SKM-1 (cell line): ENCODE measurements at regions not wholly inside any gene's neighbourhood (a gene's known extent, or its start where the extent isn't known, plus 50 kb on each side); places are given as distances from the start of the nearest gene placed in this dataset.

Source experiments
- DNase-seq: peaks from one replicate; lab custom pipeline; 2025; ENCODE audit not compliant: unreplicated experiment; lab: John Stamatoyannopoulos, UW

DNA sequence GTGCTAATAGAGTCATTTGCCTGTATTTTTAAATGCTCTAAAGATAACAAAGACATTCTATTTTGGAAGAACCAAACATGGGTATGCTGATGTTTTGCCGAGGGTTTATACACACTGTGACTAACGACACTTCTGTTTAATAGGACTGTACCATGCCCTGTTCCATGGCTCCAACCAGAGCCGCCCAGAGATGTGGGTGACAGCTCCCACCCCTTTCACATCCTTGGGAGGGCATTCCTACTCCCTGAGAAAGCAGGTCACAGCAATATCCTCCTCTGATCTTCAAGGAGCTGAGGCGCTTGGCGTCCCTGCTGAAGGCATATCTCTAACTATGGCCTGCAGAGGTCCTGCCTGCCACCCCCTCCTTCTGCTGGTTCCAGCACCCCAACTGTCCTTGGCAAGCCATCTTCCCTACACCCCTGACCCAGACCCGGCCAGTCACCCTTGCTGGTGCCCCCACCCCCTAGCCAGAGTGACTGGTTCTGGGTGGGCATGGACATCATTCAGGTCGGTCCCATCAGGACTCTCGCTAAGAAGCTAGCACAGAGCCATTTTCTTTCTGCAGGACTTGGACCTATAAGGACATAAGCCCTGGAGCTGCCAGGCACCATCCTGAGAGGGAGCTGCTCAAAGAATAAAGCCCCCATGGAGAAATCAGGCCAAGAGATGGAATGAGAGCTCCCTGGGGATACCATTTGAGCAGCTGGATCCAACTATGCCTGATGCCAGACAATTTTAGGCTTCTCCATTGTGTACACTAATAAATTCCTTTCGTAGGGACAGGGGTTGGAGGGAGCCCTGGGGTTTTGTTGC lies 381.3 kb downstream of the CTTN start:
- no peak for DNase-seq

DNA sequence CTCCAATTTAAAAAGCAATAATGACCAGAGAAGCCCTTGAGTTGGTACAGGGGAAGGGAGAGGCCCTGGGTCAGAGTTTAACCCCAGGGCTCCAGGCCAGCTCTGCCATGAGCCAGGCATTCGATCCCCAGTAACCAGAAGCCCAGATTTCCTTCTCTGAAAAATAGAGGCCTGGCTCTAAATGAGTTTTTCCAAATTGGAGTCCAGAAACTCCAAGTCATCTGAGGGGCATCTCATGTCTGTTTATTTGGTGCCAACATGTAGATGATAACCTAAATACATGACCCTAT lies 381.9 kb downstream of the CTTN start:
- no peak for DNase-seq

DNA sequence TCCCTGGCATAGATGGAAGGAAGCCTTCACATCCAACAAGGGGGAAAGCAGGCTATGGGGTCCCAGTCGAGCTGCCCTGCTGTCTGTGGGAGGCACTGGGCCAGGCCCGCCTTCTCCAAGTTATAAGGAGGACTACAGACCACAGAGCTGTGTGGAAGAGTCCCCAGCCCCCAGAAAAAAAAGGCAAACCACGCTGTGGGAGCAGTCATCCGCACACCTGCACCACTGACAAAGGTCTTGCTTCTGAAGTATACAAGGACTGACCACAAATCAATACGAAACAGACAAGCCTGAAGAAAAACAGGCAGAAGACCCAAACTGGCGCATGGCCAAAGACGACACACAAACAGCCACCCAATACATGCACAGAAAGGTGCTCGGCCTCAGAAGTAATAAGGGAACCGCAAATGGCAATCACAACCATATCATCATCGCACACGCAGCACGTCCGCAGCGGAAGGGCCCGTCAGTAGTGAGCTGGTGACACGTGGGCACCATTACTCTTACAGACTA lies 384.1 kb downstream of the CTTN start:
- DNase-seq = no peak

DNA sequence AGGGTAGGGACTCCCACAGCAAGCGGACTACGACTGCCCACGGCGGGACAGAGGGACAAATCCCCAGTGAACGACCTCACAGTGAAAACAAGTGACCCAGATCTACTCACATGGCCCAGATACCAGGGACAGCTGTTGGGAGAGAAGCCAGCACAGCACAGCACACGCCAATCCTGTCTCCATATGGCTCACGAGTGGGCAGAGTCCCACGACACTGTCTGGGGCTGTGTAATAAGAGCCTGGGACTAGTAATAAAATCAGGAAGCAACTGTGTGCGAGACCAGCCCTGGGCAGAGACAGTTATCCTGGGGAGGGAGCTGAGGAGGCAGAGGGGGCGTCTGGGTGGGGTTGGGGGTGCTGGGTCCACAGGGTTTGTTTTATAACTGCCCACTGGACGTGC lies 385.0 kb downstream of the CTTN start:
- no peak for DNase-seq

DNA sequence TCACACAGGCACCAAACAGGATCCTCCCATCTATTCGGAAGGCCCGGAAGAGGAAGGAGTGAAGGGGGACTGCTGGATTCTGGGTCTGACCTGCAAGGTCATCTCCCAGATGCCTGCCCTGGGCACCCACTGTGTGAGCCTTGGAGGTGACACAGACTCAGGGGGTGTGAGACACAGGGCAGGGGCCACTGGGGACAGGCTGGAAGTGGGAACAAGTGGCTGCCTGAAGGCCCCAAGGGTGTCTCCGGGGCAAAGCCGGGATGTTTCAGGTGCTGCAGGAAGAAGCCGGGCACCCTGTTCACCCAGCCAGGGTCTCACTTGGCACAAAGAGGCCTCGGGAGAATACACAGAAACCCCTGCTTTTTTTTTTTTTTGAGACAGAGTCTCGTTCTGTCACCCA lies 385.5 kb downstream of the CTTN start:
- DNase-seq = no peak

DNA sequence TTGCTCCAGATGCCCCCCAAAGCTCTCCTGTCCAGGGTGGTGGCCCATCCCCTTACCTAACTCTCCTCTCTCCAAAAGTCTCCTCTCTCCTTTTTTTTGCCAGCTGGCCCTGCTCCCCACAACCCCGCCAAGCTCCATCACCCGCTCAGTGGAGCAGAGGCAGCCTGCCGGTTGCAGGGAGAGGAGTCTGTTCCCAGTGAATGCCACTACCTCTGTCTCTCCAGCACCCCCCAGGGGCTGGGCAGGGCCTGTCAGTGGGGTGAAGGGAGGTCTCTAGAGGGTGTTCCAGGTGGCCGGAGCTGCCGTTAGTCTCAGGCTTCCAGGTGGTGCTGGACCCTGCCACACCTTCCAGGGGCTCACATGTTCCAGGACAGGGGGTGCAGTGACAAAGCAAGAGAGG lies 387.0 kb downstream of the CTTN start:
- DNase-seq = no peak

DNA sequence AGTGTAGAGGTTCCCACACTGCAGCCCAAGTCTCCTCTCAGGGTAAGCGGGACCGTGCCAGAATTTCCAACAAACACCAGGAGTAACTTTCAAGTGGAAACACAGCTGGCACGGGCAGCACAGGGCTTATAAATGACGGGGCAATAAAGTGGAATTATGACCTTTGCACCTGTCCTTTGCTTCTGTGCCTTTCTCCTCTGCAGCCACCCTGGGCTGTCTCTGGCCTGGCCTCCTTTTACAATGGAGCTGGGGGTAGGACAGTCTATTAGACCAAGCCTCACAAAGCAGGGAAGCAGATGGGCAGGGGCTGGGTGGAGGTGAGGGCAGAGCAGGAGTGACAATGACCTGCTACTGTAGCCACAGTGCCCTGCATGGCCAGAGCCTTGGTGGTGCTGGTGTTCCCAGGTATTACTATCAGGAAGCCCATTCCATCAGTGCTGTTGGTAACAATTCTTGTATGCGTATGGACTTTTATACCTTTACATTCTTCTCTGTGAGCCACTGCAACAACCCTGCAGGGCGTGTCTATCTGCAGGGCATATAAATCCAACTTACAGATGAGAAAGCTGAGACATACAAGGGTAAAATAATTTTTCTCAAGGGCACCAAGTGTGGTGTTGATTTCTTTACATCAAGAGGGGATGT lies 387.8 kb downstream of the CTTN start:
- no peak for DNase-seq

DNA sequence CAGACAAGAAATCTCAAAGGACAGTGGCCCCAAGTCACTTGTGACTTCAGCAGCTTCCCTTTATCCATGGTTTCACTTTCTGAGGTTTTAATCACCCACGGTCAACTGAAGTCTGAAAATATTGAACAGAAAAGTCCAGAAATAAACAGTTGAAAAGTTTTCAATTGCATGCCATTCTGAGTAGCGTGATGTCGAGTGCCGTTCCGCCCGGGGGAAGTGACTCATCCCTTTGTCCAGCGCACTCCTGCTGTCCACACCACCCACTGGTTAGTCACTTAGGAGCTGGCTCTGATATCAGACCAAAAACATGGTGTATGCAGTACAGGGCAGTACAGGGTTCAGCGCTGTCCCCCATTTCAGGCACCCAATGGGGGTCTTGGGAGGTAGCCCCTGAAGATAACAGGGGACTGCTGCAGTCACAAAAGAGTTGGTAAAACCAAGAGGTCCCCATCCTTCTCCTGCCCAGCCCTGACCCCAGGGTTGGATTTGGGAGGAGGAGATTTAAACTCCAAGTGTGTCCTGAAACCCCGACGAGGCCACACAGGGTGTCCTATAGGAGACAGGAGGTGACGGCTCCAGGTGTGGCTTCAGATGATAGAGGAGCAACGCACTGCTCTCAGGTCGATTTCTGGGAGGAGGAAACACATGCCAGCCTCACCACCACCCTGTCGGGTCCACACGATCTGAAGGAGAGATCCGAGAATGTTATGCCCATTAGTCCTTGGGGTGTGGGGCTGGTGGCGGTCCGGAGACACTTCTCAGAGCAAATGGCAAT lies 390.1 kb downstream of the CTTN start:
- no peak for DNase-seq

DNA sequence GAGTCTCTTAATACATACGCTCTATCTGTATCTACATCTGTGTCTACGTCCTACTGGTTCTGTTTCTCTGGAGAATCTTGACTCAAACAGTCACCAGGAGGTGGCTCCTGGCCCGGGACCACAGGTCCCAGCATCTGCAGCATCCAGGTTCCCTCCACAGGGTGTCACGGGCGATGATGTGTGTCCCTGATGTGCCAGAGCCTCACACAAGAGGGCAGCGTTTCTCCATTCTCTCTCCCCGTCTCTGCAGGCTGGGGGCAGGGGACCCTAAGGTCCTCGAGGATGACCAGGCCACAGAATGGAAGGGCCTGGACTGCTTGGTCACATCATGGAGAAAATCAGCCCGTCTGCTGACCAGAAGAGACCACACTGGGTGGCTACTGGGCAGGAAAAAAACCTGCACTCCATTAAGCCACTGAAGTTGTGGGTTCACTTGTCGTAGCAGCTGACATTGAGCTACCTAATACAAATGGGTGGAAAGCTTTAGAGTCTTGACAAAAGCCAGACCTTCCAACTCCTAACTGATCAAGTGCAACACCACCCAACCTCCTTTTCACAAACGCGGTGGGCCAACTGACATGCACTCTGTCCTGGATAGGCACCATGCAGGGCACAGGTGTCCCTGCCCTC lies 392.5 kb downstream of the CTTN start:
- DNase-seq = no peak

DNA sequence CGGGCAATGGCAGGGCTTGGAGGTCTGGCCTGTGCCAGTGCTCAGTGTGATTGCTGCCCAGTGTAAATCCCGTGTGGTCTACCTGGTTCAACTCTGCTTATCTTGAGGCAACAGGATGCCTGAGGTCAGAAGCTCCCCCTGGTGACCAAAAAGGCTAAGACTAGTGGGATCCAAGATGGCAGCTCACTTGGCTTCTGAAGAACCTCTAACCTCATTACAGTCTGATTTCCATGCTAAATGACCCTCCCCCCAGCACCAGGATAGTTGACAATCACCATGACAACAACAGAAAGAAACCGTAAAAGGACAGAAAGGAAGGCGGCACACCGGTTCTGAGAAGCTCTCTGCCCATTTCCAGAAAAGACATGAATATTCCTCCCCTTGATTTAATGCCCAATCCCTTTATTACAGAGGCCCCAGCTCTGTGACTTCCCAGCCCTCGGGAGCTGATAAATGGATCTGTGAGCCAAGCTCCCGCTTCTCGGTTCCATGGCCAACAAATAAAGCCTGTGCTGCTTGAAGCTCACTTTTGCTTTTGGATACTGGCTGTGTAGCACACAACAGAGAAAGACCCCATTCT lies 398.4 kb downstream of the CTTN start:
- DNase-seq = no peak

DNA sequence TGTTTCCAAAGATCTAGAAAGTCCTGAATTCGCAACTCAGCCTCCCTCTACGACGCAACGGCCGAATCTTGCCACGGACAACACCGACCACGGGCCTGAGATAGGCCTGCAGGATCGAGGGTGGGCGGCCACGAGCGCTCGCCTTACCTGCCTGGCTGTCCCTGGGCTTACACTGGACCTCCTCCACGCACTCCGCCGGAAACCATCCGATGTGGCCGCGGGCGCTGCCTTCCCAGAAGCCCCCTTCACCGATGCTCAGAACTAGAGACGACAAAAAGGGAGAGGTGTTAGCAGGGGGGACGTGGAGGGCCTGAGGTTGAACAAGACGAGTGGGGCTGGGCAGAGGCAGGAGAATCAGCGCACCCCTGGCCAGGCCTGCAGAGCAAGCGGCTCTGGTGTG lies 400.0 kb downstream of the CTTN start:
- no peak for DNase-seq

DNA sequence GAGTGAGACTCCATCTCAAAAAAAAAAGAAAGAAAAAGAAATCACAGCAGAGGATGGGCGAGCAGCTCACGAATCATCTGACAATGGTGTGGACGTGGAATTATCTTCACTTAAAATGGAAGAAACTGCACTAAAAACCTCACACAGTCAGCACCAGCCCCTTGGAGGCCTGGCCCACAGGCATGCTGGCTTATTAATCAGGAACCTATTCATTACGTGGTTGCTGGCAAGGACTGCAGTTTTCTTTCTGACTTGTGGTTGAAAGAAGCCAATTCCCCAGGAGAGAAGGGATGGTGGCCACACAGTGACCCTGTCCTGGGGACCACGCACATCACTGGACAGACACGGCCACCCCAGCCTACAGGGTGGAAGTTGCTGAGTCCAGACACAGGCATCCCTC lies 401.1 kb downstream of the CTTN start:
- DNase-seq = no peak

DNA sequence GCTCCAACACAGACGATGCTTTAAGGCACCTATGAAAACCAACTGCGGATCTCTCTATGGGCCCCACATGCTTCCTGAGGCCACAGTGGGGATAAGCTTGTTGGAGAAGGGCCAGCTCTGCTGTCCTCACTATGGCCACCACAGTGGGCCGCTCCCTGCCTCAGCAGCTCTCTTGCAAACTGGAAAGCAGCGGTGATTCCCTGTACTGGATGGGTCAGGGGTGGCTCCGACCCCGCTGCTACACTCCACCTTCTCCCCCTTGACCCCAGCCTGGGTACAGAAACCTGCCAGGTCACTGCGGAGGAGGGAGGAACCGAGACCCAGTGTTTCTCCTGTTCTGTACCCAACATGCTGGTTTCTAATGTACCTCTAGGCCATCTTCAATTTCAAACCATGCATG lies 403.9 kb downstream of the CTTN start:
- DNase-seq = no peak

DNA sequence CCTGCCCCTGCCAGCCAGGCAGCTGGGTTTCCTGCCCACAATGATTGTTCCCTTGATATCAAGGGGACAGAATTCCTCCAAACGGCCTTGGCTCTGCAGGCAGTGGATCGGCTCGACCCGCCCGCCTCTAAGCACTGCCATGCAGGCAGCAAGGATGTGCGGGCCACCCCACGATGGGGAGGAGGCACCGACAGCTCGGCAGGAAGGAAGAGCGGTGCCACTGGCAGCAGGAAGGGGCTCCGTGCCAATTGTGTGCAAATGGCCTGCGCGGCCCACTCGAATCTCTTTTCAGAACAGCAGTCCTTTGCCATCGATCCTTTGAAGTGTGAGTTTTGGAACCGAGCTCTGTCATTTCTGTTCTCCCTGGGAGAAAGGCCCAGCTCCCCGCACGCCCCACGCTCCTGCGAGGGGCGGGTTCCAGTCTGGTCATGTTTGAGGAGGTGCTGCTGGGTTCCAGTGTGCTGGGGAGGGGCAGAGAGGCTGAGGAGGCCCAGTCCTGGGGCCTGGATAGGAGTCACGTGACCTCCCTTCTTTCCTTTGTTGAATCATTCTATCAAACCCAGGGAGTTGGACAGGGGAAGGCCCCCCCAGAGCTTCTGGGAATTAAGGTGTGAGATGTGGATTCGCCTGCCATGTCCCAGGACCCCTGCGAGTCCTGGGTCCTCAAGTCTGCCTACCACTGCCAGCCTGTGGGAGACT lies 406.0 kb downstream of the CTTN start:
- no peak for DNase-seq

DNA sequence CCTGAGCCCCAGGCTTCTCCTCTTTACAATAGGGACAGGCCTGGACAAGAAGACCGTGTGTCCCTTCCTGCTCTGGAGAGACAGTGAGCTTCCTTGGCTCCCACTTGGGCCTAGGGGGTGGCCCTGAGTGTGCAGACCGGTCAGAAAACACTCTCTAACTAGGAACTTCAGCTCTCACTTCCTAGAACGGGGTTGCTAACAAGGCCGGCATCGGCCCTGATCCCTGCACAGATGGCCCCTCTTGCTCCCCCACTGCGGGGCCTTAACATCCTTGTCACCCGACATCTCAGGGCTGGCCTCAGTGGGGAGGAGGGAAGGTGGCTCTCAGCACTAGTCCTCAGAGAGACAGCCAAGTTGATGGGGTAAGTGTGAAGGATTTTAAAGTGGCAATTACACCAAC lies 406.9 kb downstream of the CTTN start:
- no peak for DNase-seq

DNA sequence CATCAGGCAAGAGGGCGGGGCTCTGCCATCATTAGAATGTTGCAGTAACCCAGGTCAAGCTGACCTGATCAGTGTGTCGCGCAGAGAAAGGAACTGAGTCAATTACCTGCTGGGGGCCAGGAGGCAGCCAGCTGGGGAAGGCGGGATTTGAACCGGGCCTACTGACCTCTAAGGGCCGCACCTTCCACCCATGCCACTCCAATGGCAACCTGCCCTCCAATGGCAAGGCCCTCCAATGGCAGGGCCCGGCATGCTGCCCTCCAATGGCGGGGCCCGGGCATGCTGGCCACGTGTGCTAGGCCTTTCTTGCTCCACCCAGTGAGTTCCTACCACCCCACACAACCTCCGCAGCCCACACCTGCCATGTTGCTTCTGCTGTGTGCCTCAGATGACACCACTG lies 407.6 kb downstream of the CTTN start:
- DNase-seq = no peak

DNA sequence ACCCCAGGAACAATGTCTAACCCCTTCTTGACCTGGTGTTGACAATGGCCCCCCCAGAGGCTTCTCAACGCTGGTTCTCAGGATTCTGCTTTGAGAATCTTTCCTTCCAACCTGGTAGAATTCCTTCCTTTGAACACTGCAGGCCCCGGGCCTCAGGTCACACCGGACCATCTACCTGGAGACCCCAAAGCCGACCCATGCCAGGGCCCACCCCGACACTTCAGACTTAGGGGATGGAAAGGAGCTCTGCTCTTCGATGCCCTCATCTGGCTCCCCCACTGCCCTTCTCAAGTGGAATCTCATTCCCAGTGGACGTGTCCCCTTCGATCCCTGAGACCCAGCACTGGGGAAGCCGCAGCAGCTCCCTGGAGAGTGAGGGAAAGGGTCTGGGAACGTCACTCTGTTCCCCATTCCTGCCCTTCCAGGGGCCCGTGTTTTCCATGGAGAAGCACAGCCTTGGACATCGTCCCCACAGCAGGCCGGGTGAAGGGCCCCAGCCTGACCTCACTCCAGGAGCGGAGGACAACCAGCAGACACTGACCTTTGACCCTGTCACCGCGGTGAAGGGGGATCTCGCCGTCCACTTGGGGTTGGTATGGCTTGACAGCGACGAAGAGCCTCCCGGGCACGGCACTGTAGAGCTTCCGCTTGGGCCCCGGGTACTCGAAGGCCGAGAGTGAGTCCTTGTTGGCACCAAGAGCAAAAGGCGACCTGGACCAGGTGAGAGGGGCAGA lies 408.3 kb downstream of the CTTN start:
- DNase-seq = no peak

DNA sequence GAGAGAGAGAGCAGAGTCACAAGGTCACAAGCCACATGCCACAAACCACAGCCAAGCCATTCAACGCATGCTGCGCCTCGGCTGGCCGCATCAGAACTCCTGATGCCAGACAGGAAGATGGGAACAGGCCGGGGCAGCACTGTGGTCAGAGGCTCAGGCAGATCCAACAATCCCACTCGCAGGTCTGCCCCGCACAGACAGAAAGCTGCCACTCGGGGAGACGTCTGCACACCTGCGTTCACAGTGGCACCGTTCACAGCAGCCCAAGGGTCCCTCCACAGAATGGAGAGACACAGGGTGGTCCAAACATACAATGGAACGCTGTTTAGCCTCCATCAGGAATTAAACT lies 408.8 kb downstream of the CTTN start:
- DNase-seq = no peak

DNA sequence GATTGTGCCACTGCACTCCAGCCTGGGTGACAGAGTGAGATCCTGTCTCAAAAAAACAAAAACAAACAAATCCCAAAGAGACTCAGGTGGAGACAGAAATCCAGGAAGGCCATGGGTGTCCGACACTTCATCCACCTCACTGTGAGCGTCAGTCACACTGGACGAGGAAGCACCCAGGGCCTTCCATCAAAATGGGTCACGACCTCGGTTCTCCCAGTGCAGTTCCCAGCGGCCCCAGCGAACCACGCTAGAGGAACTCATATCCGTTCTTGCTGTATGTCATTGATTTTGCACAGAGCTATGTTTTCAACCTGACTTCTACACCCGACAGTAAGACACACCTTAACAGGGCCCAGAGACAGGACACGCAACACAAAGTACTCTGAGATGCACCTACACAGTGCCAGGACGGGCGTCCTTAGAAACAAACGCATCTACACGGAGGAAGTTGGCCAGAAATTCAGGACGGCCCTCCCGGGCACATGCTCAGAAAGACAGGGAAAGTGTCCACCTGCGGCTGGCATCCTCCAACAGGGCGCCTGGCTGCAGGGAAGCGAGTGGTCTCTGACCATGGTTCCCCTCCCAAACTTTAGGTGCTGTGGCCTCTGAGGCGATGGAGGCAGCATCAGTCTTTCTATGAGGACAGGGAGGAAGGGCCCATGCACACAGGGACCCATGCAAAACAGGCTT lies 410.5 kb downstream of the CTTN start:
- DNase-seq = no peak

DNA sequence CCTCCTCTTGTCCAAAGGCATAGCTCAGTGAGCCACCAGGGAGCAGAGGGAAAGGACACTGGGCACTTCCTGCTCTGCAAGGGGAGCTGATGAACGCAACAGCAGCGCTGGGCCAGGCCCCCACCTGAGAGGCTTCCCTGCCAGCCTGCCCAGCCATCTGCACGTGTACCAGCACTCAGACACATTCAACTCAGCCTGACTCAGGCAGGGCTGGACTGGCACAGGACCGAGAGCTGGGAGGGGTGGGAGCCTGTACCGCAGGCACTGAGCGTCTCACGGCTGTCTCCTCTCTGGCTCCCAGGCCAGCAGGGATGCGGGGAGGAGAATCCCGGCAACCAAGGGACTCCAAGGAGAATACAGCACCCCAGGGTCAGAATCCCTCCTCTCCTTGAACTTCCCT lies 411.8 kb downstream of the CTTN start:
- DNase-seq = no peak
